Erythroblast (primary cell): ENCODE measurements at regions not wholly inside any gene's neighbourhood (a gene's known extent, or its start where the extent isn't known, plus 50 kb on each side); places are given as distances from the start of the nearest gene placed in this dataset.
A peak's percentile ranks its signal among the peaks of the same experiment; 100 is the strongest.
"Not testable (repeated sequence)": the region's sequence is repeated elsewhere in the genome, so short reads cannot be mapped to it uniquely, and the experiment has no call there.

Source experiments
- DNase-seq, 2 experiments: peaks; one replicate each; lab custom pipeline; 2025; lab: John Stamatoyannopoulos, UW
- GATA1 ChIP-seq: IDR thresholded peaks from 2 replicates; pipeline ENCODE4 v1.6.1; 2011; ENCODE audit warnings: low read depth, mild to moderate bottlenecking, control low read depth, low read length, moderate library complexity
- POLR2A ChIP-seq: IDR thresholded peaks from 2 replicates; pipeline ENCODE4 v1.6.1; 2011; ENCODE audit warnings: mild to moderate bottlenecking, low read length

GRCh38 chr4:128461291-128462102 lies 173.9 kb upstream of the PGRMC2 start:
- peak; percentile 24 to 55 for DNase-seq
- TF ChIP-seq POLR2A = no peak
- TF ChIP-seq GATA1 = no peak

DNA sequence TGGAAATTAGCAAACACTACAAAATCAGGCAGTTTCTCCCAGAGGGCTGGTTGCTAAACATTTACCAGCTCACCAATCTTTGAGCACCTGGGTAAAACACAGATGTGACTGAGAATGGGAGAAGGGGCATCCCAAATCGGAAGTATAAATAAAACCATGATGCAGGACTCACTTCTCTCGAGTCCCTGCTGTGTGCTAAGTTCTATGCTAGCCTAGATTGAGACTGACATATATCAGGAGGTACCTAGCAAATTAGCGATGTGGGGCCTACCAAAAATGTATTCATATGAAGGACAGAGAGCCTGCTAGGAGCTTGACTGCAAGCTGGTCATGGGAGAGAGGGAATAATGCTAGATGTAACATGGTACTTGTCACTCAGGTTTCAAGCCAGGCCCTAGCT lies 171.9 kb upstream of the PGRMC2 start:
- no peak for DNase-seq
- no peak for TF ChIP-seq GATA1
- no peak for TF ChIP-seq POLR2A

GRCh38 chr4:128458816-128459215 lies 171.2 kb upstream of the PGRMC2 start:
- TF ChIP-seq GATA1 (no peak), POLR2A (no peak)
- DNase-seq = no peak

GRCh38 chr4:128457726-128458125 lies 170.1 kb upstream of the PGRMC2 start:
- TF ChIP-seq POLR2A (no peak), GATA1 (no peak)

GRCh38 chr4:128456171-128456570 lies 168.6 kb upstream of the PGRMC2 start:
- DNase-seq = no peak
- TF ChIP-seq POLR2A = no peak
- TF ChIP-seq GATA1 = no peak

More at GRCh38 chr4:128457726-128458125, 170.1 kb upstream of the PGRMC2 start:
- DNase-seq = no peak

DNA sequence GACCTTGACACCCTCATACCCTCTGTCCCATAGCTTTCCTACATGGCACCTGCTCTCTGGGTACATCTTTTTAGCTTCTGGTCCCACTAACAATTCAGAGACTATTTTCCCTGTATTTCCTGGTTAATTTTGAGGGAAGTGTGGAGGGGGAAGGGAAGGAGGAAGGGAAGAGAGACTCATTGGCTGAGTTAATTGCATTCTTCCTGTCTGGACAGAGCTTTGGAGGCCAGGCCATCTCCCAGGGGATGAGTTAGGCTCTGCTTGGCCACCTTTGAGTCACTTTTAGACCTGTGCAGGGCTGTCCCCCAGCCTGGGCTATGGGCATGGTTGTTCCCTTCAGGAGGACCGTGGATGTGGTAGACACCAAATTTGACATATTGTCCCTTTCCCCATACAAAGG lies 167.9 kb upstream of the PGRMC2 start:
- DNase-seq = no peak
- no peak for TF ChIP-seq GATA1
- no peak for TF ChIP-seq POLR2A

- peak; percentile 34 to 51 for DNase-seq
- no peak for TF ChIP-seq POLR2A
- no peak for TF ChIP-seq GATA1
Measured at GRCh38 chr4:128454881-128455280, 167.3 kb upstream of the PGRMC2 start.

DNA sequence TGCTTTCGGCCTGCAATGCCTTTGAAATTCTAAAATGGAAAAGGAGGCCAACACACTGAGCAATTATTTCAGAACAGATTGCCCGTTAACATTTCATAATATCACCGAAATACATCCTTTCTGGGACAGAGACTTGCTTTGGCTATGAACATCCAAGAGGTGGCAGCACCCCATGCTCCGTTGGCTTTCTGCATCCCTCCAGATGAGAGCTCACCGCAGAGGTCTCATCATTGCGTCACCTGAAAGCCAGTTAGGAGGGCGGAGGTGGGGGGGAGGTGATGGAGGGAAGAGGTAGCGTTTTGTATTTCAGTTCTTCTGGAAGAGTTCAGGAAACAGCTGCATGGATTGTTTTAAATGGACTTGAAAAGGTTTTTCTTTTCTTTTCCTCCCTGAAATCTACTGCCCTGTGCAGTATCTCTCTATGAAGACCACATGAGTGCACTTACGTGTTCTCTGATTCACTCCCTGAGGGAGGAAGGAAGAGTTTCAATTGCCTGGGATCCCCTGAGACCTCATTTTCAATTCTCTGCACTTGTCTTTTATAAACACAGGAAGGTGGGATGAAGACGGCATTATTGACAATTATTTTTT lies 166.8 kb upstream of the PGRMC2 start:
- no peak for TF ChIP-seq POLR2A
- no peak for TF ChIP-seq GATA1
- DNase-seq = peak; percentile 87 to 93

- no peak for DNase-seq
- TF ChIP-seq GATA1 (no peak), POLR2A (no peak)
Measured at GRCh38 chr4:128452415-128452814, 164.8 kb upstream of the PGRMC2 start.

- no peak for DNase-seq
Measured at GRCh38 chr4:128451270-128451905, 163.8 kb upstream of the PGRMC2 start.

DNA sequence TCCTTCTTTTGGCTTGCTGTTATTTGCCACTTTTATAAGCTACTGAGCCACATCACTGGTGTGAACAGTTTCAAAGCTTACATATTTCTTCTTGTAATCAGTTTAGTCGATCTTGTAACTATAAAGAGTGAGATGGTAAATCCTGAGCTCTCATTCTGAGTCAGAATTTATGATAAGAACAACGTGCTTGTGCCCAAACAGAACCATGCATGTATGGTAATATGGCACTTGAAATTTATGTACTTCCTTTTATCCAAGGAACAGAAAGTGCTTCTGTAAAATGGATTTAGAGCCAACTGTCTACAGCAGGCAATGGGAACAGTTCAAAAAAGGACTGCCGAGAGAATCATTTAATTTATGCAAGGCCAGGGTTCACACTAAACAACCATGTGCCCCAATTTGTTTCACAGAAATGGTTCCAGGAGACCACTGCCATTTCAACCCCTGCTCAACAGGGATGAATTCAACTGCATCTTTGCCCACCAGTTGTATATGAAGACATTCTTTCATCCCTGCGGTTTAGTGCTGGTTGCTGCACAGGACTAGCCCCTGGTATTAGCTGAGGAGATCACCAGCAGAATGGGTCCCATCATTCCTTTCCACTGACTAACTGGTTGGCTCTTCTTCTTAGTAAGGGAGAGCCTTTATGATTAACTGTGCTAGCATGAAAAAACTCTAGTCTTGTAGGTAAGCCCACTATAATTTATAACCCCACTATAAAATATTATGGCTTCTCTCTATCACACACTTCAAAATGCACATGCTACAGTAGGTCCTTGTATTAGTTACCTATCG lies 162.9 kb upstream of the PGRMC2 start:
- no peak for TF ChIP-seq GATA1
- TF ChIP-seq POLR2A = no peak
- DNase-seq = no peak

More at GRCh38 chr4:128451270-128451905, 163.8 kb upstream of the PGRMC2 start:
- no peak for TF ChIP-seq GATA1
- TF ChIP-seq POLR2A = no peak

- TF ChIP-seq GATA1 (no peak), POLR2A (no peak)
- DNase-seq = no peak
Measured at GRCh38 chr4:128449251-128449650, 161.6 kb upstream of the PGRMC2 start.

DNA sequence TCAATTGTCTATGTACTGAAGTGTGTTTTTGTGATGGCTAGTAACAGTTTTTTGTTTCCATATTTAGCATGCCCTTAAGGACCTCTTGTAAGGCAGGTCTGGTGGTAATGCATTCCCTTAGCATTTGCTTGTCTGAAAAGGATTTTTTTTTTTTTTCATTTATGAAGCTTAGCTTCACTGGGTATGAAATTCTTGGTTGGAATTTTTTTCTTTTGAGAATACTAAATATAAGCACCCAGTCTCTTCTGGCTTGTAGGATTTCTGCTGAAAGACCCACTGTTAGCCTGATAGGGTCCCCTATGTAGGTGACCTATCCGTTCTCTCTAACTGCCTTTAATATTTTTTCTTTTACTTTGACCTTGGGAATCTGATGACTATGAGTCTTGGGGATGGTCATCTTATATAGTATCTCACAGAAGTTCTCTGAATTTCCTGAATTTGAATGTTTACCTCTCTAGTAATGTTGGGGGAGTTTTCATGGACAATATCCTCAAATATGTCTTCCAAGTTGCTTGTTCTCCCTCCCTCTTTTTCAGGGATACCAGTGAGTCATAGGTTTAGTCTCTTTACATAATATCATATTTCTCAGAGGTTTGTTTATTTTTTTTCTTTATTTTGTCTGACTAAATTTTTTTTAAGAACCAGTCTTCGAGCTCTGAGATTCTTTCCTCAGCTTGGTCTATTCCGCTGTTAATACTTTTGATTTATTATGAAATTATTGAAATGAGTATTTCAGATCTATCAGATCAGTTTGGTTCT lies 157.1 kb upstream of the PGRMC2 start:
- TF ChIP-seq GATA1 = no peak
- TF ChIP-seq POLR2A = no peak
- DNase-seq = no peak

DNA sequence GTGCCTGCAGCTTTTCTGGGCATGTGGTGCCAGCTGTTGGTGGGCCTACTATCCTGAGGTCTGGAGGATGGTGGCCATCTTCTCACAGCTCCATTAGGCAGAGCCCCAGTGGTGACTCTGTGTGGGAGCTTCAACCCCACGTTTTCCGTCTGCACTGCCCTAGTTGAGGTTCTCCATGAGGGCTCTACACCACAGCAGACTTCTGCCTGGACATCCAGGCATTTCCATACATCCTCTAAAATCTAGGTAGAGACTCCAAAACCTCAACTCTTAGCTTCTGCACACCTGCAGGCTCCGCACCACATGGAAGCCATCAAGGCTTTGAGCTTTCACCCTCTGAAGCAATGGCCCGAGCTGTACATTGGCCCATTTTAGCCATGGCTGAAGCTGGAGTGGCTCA lies 153.3 kb upstream of the PGRMC2 start:
- DNase-seq = no peak
- TF ChIP-seq POLR2A (no peak), GATA1 (no peak)

DNA sequence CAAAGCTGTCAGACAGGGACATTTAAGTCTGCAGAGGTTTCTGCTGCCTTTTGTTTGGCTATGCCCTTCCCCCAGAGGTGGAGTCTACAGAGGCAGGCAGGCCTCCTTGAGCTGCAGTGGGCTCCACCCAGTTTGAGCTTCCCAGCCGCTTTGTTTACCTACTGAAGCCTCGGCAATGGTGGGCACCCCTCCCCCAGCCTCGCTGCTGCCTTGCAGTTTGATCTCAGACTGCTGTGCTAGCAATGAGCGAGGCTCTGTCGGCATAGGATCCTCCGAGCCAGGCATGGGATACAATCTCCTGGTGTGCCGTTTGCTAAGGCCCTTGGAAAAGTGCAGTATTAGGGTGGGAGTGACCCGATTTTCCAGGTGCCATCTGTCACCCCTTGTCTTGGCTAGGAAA lies 149.4 kb upstream of the PGRMC2 start:
- DNase-seq = not testable (repeated sequence)

GRCh38 chr4:128429023-128429613 lies 141.5 kb upstream of the PGRMC2 start:
- DNase-seq = not testable (repeated sequence)
